HCT116 (cell line): ENCODE measurements at regions not wholly inside any gene's neighbourhood (a gene's known extent, or its start where the extent isn't known, plus 50 kb on each side); places are given as distances from the start of the nearest gene placed in this dataset.

Experiments
- ATAC-seq: fragments of 200-7000 bp; cut with Tn5 transposase; 2 replicates; pipeline ENCODE4 v1.9.1; 2020; ENCODE audit warnings: mild to moderate bottlenecking, moderate library complexity
- BruUV-seq: library from RNA; stranded (reverse); fragments of 400-500 nt; replicated peaks from 2 replicates; lab custom pipeline; 2021; lab: Mats Ljungman, UMichigan
- CTCF ChIA-PET: fragments of 300-600 bp; sonication (Branson Sonifier 250); formaldehyde crosslinking; loops from one replicate; lab custom pipeline; 2021; ENCODE audit warnings: antibody characterized with exemption; lab: Charles Lee
- POLR2A ChIA-PET: fragments of 300-600, 350-600 bp; sonication (Branson Sonifier 250); formaldehyde crosslinking; loops from one replicate; lab custom pipeline; 2021; ENCODE audit warnings: antibody characterized with exemption; lab: Charles Lee
- RAD21 ChIA-PET, 2 experiments: fragments of 300-600 bp; sonication (Branson Sonifier 250); formaldehyde crosslinking; loops; one replicate each; lab custom pipeline; 2023; ENCODE audit warnings: low total read pairs in 2 of 2; ENCODE audit not compliant: uncharacterized antibody in 2 of 2, unreplicated experiment in 2 of 2, low non-redundant PET in 1 of 2; lab: Charles Lee
- DNase-seq: peaks from one replicate; pipeline ENCODE4 v3.0.0-alpha.2; 2010; ENCODE audit warnings: low read depth, low spot score
- H2AFZ ChIP-seq: fragments of 200-600 bp; shearing (Covaris generic), sonication (generic); 2 replicates; pipeline ENCODE4 v1.6.1; 2017; ENCODE audit warnings: low read depth, mixed run types, mixed read lengths, antibody characterized with exemption, low read length; ENCODE audit not compliant: poor library complexity, severe bottlenecking
- H3K27ac ChIP-seq: 2 replicates; pipeline ENCODE4 v1.5.1; 2012; ENCODE audit warnings: low read depth, low read length
- H3K27me3 ChIP-seq: fragments of 200-600 bp; sonication (generic); 2 replicates; pipeline ENCODE4 v1.6.1; 2016; ENCODE audit warnings: mixed run types, low read length, mixed read lengths; ENCODE audit not compliant: insufficient read depth
- H3K36me3 ChIP-seq, 2 experiments: fragments of 200-500 bp in 1 of 2; fragments of 200-600 bp in 1 of 2; sonication (Bioruptor generic) in 1 of 2; sonication (generic) in 1 of 2; 2 replicates each; pipeline versions ENCODE4 v1.5.1 to v1.6.1; 2014 to 2016; ENCODE audit warnings: low read length in 2 of 2, inconsistent platforms in 1 of 2, mixed read lengths in 1 of 2, mixed run types in 1 of 2; ENCODE audit not compliant: insufficient read depth in 2 of 2, control insufficient read depth in 1 of 2
- H3K4me1 ChIP-seq, 2 experiments: fragments of 200-600 bp in 1 of 2; sonication (generic) in 1 of 2; 2 replicates each; pipeline versions ENCODE4 v1.5.1 to v1.6.1; 2012 to 2017; ENCODE audit warnings: low read length in 2 of 2, inconsistent platforms in 1 of 2, mild to moderate bottlenecking in 1 of 2, mixed read lengths in 1 of 2, mixed run types in 1 of 2, moderate library complexity in 1 of 2; ENCODE audit not compliant: insufficient read depth in 2 of 2, control insufficient read depth in 1 of 2
- H3K4me2 ChIP-seq: fragments of 200-600 bp; sonication (generic); 2 replicates; pipeline ENCODE4 v1.6.1; 2017; ENCODE audit warnings: mixed run types, low read length, mixed read lengths
- H3K4me3 ChIP-seq, 2 experiments: fragments of 200-600 bp in 1 of 2; sonication (generic) in 1 of 2; replicated peaks in 1 of 2; 2 replicates each; pipeline ENCODE4 v1.5.1; 2011 to 2016; ENCODE audit warnings: low read length in 2 of 2, control low read depth in 1 of 2, low read depth in 1 of 2, mild to moderate bottlenecking in 1 of 2, mixed read lengths in 1 of 2, mixed run types in 1 of 2
- H3K79me2 ChIP-seq: fragments of 200-600 bp; sonication (generic); 2 replicates; pipeline ENCODE4 v1.6.1; 2017; ENCODE audit warnings: mild to moderate bottlenecking, mixed run types, low read length, moderate library complexity, mixed read lengths; ENCODE audit not compliant: insufficient read depth
- H3K9ac ChIP-seq: fragments of 200-600 bp; sonication (generic); 2 replicates; pipeline ENCODE4 v1.6.1; 2016; ENCODE audit warnings: low read length, mixed read lengths
- H3K9me2 ChIP-seq: fragments of 200-600 bp; sonication (generic), shearing (Covaris generic); 2 replicates; pipeline ENCODE4 v1.6.1; 2017; ENCODE audit warnings: mixed run types, mild to moderate bottlenecking, moderate library complexity; ENCODE audit not compliant: insufficient read depth
- H3K9me3 ChIP-seq, 2 experiments: fragments of 200-500 bp in 1 of 2; fragments of 200-600 bp in 1 of 2; sonication (Bioruptor generic) in 1 of 2; sonication (generic) in 1 of 2; 2 replicates each; pipeline ENCODE4 v1.6.1; 2014 to 2017; ENCODE audit warnings: low read length in 2 of 2, mixed read lengths in 2 of 2, inconsistent platforms in 1 of 2, low read depth in 1 of 2, mild to moderate bottlenecking in 1 of 2, mixed run types in 1 of 2, moderate library complexity in 1 of 2; ENCODE audit not compliant: control insufficient read depth in 1 of 2, insufficient read depth in 1 of 2
- H4K20me1 ChIP-seq: fragments of 200-600 bp; sonication (generic), shearing (Covaris generic); 2 replicates; pipeline ENCODE4 v1.6.1; 2017; ENCODE audit warnings: mixed run types, mild to moderate bottlenecking, moderate library complexity; ENCODE audit not compliant: insufficient read depth
- CEBPB ChIP-seq: IDR thresholded peaks from 2 replicates; pipeline ENCODE4 v1.6.1; 2012; ENCODE audit warnings: low read depth
- EGR1 ChIP-seq: IDR thresholded peaks from 2 replicates; pipeline ENCODE4 v1.6.1; 2012; ENCODE audit warnings: low read depth
- ELF1 ChIP-seq: IDR thresholded peaks from 2 replicates; pipeline ENCODE4 v1.6.1; 2012; ENCODE audit warnings: low read depth, borderline replicate concordance
- EZH2 ChIP-seq: fragments of 200-600 bp; sonication (generic); IDR thresholded peaks from 2 replicates; pipeline ENCODE4 v1.6.1; 2017; ENCODE audit warnings: antibody characterized with exemption, mixed run types
- EZH2phosphoT487 ChIP-seq: fragments of 200-600 bp; IDR thresholded peaks from 2 replicates; pipeline ENCODE4 v1.6.1; 2018; ENCODE audit warnings: antibody characterized with exemption, borderline replicate concordance
- JUND ChIP-seq: IDR thresholded peaks from 2 replicates; pipeline ENCODE4 v1.6.1; 2012
- MAX ChIP-seq: IDR thresholded peaks from 2 replicates; pipeline ENCODE4 v1.6.1; 2012
- POLR2AphosphoS5 ChIP-seq: IDR thresholded peaks from 2 replicates; pipeline ENCODE4 v1.6.1; 2011; ENCODE audit warnings: mild to moderate bottlenecking, low read depth, low read length, moderate library complexity
- SRF ChIP-seq: IDR thresholded peaks from 2 replicates; pipeline ENCODE4 v1.6.1; 2012; ENCODE audit warnings: low read depth
- TCF7L2 ChIP-seq: IDR thresholded peaks from 2 replicates; pipeline ENCODE4 v1.7.0; 2011; ENCODE audit warnings: borderline replicate concordance, inconsistent platforms; ENCODE audit not compliant: insufficient read depth, insufficient read length; ENCODE audit errors: extremely low read depth
- intact Hi-C: fragments of 100-400 bp; cut with micrococcal nuclease; formaldehyde crosslinking; loops from 2 replicates; pipeline ENCODE4 v1.10.0; 2022
- TF ChIP-seq, protein P1 (sequence below): IDR thresholded peaks from 2 replicates; pipeline ENCODE4 v1.6.1; 2012; ENCODE audit warnings: low read depth
- TF ChIP-seq, protein P2 (sequence below): IDR thresholded peaks from 2 replicates; pipeline ENCODE4 v1.6.1; 2011; ENCODE audit warnings: mild to moderate bottlenecking, low read length, moderate library complexity; ENCODE audit not compliant: insufficient replicate concordance; ENCODE audit errors: extremely low read depth

GRCh38 chr6:143594647-143595046 is 83.1 kb upstream of the PHACTR2 start:
- ChIA-PET RAD21 (no interaction called here), CTCF (no interaction called here), POLR2A (no interaction called here)
- no peaks in the 10 kb centered on the region for H3K4me1 ChIP-seq
- no peak overlapping the region for H3K27ac ChIP-seq
- H3K9ac ChIP-seq: no peak overlapping the region
- no peaks in the 10 kb centered on the region for H4K20me1 ChIP-seq
- no peaks in the 10 kb centered on the region for H3K9me2 ChIP-seq
- no peaks in the 10 kb centered on the region for H3K36me3 ChIP-seq
- H3K4me3 ChIP-seq: no peak overlapping the region
- H2AFZ ChIP-seq: no peak overlapping the region
- no peaks in the 10 kb centered on the region for H3K79me2 ChIP-seq
- H3K27me3 ChIP-seq: no peaks in the 10 kb centered on the region
- DNase-seq (no peak), ATAC-seq (no peak)
- BruUV-seq: no TSS peak
- H3K4me2 ChIP-seq: no peak overlapping the region
- intact Hi-C loops: loop anchor here (5.0 kb wide), 1 partner anchor 248 kb away; the partner anchor contains the start of gene LTV1
- no peaks in the 10 kb centered on the region for H3K9me3 ChIP-seq
- TF ChIP-seq SRF (no peak), EZH2phosphoT487 (no peak), MAX (no peak), POLR2AphosphoS5 (no peak), EZH2 (no peak), CEBPB (no peak), ELF1 (no peak), EGR1 (no peak), TCF7L2 (no peak), JUND (no peak)
- TF ChIP-seq, protein P1, sequence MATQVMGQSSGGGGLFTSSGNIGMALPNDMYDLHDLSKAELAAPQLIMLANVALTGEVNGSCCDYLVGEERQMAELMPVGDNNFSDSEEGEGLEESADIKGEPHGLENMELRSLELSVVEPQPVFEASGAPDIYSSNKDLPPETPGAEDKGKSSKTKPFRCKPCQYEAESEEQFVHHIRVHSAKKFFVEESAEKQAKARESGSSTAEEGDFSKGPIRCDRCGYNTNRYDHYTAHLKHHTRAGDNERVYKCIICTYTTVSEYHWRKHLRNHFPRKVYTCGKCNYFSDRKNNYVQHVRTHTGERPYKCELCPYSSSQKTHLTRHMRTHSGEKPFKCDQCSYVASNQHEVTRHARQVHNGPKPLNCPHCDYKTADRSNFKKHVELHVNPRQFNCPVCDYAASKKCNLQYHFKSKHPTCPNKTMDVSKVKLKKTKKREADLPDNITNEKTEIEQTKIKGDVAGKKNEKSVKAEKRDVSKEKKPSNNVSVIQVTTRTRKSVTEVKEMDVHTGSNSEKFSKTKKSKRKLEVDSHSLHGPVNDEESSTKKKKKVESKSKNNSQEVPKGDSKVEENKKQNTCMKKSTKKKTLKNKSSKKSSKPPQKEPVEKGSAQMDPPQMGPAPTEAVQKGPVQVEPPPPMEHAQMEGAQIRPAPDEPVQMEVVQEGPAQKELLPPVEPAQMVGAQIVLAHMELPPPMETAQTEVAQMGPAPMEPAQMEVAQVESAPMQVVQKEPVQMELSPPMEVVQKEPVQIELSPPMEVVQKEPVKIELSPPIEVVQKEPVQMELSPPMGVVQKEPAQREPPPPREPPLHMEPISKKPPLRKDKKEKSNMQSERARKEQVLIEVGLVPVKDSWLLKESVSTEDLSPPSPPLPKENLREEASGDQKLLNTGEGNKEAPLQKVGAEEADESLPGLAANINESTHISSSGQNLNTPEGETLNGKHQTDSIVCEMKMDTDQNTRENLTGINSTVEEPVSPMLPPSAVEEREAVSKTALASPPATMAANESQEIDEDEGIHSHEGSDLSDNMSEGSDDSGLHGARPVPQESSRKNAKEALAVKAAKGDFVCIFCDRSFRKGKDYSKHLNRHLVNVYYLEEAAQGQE: no peak
- TF ChIP-seq, protein P2, sequence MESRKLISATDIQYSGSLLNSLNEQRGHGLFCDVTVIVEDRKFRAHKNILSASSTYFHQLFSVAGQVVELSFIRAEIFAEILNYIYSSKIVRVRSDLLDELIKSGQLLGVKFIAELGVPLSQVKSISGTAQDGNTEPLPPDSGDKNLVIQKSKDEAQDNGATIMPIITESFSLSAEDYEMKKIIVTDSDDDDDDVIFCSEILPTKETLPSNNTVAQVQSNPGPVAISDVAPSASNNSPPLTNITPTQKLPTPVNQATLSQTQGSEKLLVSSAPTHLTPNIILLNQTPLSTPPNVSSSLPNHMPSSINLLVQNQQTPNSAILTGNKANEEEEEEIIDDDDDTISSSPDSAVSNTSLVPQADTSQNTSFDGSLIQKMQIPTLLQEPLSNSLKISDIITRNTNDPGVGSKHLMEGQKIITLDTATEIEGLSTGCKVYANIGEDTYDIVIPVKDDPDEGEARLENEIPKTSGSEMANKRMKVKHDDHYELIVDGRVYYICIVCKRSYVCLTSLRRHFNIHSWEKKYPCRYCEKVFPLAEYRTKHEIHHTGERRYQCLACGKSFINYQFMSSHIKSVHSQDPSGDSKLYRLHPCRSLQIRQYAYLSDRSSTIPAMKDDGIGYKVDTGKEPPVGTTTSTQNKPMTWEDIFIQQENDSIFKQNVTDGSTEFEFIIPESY: no peak
